Stimulated activated CD4-positive, alpha-beta T cell treated with anti-CD3 and anti-CD28 coated beads, TNF-alpha, amount 100 ng/mL, for 24 hours (primary cell): ENCODE measurements at regions not wholly inside any gene's neighbourhood (a gene's known extent, or its start where the extent isn't known, plus 50 kb on each side); places are given as distances from the start of the nearest gene placed in this dataset.

Experiments
- DNase-seq, 3 experiments: peaks; one replicate each; pipeline ENCODE4 v3.0.0-alpha.2; 2020; ENCODE audit warnings: low read depth in 3 of 3

DNA sequence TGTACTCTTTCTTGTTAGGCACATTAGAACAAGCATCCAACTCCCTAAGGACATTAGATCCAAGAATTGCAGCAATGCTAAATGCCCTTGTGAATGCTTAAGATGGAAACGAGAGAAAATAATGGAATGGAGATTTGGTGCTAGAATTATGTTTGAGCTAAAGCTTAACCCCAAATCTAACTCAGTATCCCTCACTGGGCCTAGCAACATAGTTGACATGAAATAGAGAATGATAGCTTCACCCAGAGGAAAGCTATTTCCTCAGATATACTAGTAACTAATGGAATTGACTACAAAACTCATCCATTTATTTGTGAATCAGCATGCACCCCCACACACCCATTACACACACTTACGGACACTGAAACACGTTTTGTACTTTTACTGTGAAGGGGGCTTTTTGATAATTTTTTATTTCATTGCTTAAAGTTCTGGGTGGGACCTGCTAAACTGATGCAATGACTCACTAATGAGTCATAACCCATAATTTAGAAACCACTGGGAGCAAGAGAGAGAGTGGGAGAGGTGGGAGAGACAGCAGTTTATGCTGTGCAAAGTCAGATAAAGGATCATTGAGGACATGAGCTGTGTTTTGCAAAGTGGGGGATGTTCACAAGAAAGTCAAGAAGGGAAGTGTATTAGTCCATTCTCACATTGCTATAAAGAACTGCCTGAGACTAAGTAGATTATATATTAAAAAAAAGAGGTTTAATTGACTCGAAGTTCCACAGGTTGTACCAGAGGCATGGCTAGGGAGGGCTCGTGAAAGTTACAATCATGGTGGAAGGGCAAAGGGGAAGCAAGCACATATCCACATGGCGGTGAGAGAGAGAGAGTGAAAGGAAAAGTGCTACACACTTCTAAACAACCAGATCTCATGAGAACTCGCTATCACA, 382.7 kb downstream of the SFMBT2 start:
- no peak for DNase-seq

DNA sequence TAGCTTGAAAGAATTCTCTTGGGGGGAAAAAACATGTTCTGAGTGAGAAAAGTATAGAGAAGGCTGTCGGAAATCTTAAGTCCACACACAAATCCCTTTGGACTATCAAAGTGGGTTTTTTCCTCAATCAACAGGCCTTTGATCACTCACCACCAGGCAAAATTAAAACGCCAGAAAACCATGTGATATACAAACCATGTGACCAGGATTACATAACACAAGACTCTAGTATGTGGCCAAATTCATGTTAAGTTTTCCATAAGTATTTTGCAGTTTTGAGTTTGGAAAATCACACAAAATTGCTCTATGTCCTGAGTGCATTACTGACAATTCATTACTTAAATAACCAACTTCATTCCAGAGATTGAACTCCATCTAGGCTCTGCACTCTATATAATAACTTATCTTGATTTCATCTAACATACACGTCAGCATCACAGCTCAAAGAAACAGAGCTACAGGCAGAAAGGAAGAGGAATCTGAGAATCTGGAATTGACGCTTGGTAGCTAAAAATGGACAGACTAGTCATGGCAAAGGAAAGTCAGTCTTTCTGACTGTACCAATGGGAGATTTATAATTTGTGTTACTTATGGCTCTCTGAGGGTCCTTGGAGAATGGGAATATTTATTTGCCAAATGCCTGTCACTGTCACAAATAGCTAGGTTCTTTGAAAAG, 383.5 kb downstream of the SFMBT2 start:
- no peak for DNase-seq

DNA sequence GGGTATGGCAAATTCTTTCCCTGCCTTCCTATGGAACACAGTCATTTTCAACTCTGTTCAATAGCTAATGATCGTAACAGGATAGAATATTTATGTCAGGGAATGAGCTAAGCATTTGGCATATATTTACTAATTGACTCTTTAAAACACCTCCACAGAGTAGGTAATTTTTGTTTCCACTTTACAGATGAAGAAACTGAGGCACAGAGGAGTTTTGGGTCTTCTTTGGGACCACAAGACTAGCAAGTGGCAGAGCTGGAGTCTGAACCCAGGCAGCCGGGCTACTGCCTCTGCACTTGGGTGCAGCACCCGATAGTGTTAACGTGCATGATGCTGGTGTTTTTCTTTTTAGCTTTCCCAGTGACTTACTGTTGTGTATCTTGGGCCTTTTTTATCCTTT, 384.0 kb downstream of the SFMBT2 start:
- no peak for DNase-seq

DNA sequence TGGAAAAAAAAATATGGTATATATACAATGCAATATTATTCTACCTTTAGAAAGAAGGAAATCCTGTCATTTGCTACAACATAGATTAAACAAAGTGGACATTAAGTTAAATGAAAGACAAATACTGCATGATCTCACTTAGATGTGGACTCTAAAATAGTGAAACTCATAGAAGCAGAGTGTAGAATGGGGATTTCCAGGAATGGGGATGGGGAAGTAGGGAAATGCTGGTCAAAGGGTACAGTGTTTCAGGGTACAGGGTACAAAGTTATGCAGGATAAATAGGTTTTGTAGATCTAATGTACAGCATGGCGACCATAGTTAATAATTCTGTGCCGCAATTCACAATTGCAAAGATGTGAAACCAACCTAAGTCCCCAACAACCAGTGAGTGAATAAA, 385.5 kb downstream of the SFMBT2 start:
- no peak for DNase-seq

DNA sequence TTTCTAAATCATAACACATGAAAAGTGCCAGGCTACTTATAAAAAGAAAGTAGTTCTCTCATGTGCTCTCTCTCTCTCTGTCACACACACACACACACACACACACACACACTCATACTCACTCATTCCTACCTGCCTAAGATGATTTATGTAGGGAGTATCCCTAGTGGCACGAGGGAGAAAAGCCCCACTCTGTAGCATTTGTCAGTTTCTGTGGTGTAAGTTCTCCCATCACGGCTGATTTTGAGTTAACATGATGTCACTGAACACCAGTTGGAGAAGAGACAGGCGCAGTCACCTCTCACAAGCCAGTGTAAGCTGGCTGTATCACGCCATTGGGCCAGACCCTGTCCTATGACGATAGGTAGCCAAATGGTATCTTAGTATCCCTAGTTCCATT, 395.4 kb downstream of the SFMBT2 start:
- no peak for DNase-seq

DNA sequence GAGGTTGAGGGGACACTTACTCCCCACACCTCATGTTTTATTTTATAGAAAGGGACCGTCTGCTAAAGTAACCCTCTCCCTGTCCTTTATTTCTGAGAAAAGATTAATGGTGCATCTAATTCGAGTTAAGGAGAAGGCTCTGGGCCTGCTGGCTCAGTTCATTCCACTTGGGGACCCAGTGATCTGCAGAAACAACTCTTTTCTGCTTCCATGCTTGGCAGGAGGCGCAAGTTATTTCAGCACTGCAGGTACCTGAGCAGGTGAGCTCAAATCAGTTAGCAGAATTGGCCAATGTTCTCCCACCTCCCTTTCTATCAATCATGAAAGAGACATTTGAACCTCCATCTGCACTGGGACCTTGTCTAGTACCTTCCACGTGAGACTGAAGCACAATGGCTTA, 396.1 kb downstream of the SFMBT2 start:
- DNase-seq = no peak

DNA sequence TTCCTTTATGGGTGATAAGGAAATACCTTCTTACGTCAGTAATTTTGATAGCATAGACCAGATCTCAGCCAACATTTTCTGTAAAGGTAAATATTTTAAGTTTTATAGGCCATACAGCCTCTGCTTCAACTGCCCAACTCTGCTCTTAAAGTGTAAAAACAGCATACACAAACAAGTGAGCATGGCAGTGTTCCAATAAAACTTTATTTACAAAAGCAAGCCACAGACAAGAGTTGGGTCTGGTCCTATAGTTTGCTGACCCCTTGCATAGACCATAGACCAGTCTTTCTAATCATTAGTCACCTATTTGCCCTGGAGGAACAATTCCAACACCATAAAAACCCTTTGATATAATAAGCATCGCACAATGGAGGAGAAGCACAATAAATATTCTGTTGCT, 398.8 kb downstream of the SFMBT2 start:
- DNase-seq = no peak

DNA sequence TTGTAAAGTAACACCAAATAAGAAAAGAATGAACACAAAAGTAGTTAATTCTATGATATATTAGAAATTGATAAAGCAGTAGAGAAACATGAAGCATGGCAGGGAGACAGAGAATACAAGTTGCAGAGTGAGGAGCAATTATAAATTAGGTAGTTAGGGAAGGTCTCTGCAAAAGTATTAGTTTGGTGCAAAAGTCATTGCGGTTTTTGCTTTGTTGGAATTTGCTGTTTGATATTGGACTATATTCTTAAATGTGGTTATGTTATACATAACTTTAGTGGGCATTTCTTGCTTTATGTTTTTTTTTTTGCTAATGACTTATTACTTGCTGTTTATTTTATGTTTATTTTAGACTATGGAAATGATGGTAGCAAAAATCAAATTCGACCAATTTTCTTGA, 402.2 kb downstream of the SFMBT2 start:
- DNase-seq = no peak

DNA sequence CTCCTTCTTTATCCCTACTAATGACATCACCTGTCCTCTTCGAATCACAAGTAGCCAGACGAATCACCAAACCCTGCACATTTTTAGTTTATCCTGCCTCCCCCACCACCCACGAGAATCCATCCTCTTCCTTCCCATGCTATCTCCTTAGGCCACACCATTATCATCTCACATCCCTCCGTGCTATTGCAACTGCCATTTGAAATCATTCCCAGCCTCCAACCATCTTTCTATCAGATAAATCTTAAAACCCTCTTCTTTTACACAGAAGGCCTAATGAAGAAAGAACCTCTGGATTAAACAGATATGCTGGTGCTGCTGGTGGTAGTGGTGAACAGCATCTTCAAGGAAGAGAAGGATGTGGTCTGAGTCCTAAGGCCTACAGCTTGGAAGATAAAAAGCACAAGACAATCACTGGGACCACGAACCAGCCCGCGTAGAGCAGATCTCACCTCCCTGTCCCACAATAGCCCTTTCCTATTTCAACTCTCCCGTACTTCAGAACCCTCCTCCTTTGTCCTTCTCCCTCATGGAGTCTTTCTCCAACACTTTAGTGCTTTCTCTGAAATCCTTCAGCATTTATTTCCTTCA, 403.1 kb downstream of the SFMBT2 start:
- no peak for DNase-seq

DNA sequence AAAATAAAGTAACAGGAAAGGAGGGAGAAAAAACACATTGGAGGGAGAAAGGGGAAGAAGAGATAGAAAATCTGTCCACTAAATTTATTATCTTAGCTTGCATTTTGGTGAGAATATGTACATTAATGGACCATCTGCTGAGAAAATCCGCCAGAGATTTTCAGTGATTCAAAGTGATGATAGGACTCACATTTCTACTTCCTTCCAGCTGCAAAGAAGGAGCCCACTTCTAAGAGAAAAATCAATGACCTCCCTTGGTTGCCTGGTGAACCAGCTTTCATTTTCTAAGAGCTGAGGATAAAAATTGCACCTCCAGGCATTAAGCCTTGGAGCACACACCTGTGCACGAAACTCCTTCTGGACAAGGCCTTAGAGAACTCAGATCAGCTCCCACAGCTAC, 404.3 kb downstream of the SFMBT2 start:
- no peak for DNase-seq

DNA sequence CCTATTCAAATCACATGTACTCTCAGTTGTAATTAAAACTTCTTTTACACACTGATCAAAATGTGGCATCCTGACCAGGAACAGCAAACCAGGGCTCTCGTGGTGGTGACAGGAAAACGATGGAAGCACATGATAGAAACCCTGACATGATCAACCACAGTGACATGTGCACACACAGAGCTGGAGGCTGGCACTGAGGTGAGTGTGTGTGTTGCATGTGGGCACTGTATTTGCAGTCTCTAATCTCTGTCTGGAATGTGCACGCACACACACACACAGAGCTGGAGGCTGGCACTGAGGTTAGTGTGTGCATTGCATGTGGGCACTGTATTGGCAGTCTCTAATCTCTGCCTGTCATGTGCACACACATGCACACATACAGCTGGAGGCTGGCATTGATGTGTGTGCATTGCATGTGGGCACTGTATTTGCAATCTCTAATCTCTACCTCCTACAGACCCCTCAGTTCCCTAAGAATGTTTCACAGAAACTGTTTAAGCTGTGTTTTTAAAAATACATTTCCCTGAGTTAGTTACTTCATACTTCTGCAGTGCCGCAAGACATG, 406.9 kb downstream of the SFMBT2 start:
- DNase-seq = no peak

DNA sequence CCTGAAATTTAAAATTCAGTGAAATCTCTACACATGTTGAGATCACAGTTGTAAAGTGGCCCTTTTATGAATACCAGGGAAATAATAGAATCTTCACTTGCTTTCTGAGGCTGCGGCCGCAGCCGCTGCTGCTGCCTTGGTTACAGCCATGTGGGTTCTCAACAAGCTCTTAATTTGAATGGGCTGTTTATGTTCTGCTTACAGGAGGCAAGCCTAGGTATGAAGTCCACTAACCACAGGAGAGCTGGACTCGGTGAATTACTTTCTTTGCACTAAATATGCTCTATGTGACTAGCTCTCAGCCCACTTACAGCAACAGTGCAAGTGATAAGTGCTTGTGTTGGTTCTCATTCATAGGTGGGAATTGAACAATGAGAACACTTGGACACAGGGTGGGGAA, 410.8 kb downstream of the SFMBT2 start:
- no peak for DNase-seq

DNA sequence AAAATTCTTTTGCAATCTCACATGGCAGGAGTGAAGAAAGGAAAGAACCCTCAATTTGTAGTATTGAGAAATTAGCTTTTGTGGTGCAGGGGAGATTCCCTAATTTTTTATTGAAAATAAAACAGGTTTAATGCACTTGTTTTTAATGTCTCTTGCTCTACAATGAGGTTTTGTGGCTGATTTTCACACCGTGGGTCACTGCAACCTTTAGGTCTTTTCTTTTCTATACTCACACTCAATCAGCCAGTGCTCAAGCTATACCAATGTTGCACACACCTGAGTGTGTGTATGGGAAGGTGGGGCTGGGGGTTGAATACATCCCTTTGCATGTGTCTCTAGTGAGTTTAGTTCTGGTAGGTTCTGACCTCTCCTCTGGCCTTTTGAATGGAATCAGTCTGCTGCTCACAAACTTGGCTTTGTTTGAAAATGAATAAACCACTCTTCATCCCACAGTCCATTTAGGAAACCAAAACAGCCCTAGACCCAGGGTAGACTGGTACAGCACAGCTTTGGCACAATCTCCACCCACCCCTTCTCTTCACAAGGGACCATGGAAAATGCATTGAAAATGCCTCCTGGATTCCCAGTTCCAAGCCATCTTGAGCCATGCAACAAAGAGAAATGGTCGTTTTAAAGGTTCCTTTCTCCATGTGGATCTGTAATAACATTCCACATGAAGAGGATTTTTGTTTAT, 411.5 kb downstream of the SFMBT2 start:
- no peak for DNase-seq

DNA sequence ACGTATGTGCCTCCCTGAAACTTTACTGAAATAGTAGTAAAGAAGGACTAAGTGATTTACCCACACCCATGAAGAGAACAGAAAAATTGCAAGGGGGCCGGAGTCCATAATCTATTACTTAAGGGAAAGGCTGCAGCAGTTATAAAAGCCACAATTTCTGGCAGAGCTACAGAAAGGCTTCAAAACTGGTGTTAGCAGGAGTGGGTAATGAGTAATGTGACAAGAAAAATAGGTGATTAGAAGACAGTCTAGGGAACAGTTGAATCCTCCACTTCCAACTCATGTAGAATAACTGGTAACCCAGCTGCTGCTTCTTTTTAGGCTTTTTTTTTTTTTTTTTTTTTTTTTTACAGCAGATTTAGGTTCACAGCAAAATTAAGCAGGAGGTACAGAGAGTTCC, 413.3 kb downstream of the SFMBT2 start:
- no peak for DNase-seq

DNA sequence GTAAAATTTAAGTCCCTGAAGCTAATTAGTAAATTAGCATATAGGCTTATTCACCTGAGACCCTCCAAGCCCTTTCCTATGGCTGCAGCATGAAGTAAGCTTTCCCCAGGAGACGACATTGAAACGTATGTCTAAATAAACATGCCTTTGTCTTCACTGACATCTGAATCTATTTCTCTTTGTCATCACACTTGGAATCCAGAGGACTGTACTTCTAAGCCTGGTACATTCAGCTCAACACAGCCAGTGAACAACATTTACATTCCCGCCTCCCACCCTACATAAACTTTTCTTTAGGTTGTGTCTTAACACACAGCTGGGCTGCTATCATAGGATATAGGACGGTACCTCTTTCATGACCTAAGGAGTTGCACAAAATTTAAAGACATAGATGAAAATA, 414.4 kb downstream of the SFMBT2 start:
- no peak for DNase-seq

DNA sequence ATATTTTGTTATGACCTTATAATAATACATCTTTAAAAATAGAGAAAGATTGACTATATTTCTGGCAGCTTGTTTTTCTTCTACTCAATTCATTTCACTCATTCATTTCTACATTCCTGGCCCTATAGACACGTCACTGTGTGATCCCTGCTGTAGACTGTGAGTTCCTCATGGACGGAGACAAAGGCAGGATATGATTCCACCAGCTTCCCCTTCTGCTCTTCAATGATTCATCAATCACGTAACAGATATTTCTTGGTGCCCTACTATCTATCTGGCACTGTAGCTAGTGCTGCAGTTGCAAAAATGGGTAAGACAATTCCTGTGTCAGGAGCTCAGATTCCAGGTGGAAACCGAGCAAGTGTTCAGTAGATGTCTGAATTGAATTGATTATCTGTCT, 415.0 kb downstream of the SFMBT2 start:
- DNase-seq = no peak

DNA sequence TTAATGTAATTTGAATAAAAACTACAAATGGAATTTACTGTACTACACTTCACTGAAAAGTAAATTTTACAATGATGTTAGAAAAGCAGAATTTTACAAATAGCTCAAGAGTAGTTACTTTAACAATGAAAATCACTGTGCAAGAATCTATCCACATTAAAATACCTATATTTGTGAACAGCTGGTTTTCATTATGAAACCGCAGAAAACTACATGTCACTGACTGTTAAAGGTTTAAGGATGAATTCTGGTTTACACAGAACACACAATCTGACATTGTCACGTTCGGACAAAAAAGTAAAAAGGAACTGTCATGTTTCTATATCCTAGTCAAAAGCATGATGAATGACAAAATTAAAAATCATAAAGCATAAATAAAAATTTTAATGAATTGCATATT, 415.3 kb upstream of the PRKCQ start:
- DNase-seq = no peak

DNA sequence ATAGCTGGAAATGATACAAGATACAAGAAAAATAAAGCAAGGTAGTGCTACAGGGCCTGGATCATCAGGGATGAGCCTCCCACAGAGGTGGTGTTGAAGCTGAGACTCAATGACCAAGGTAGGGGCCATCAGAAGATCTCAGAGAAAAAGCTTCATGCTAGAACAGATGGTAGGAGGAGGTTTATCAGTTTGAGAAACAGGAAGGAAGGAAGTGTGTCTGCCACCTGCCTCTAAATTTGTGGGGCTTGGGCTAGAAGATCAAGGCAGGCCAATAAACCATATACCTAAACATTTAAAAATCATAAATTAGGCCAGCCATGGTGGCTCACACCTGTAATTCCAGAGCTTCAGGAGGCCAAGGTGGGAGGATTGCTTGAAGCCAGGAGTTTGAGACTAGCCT, 410.8 kb upstream of the PRKCQ start:
- DNase-seq = no peak

DNA sequence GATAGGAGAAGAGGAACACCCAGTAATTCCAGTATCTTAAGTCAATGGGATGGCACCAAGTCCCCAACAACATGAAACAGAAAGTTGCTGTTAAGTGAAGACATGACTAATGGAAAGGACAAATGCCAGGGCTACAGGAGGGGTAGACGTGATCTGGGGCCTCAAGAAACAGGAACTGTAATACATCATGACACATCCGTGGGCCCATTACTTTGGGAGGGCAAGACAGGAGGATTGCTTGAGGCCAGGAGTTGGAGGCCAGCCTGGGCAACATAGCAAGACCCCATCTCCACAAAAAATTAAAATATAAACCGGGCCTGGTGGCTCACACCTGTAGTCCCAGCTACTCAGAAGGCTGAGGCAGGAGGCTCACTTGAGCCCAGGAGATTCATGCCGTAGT, 408.6 kb upstream of the PRKCQ start:
- DNase-seq = peak in 1 of 3 experiments; percentile 6

DNA sequence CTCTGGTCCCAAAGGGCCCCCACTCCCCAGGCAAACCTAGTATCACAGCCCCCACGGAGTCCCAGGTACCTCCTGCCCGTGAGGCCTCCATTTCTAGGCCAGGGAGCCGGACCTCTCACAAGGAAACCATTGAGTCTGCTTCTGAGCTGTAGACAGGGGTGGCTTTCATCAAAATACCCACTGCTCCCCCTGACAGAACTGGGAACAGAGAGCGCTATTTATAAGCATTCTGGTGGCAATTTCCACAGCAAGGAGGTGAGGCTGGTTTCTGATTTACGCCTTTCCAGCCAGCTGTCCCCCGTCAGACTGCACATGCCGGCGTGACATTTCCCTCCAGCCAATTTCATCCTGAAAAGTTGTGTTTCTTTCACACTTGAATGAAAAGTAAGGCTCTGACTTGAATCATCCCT, 407.5 kb upstream of the PRKCQ start:
- DNase-seq = no peak

DNA sequence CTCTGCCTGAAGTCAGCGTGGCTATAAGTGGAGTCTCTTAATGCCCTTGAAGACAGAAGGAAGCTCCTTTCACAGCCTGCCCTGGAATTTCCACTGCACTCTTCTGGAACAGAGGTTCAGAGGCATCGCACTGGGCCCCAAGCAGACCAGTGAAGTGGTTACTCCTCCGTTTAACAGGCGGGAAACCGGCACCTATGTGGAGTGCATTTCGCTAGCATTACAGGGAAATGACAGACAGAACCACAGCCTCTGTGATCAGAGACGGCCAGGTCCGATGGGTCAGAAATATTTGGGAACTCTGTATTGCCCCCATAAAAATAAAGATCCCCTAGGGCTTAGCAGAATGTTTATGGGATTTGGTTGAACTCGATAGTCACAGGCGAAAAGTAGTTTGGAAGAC, 406.9 kb upstream of the PRKCQ start:
- no peak for DNase-seq

DNA sequence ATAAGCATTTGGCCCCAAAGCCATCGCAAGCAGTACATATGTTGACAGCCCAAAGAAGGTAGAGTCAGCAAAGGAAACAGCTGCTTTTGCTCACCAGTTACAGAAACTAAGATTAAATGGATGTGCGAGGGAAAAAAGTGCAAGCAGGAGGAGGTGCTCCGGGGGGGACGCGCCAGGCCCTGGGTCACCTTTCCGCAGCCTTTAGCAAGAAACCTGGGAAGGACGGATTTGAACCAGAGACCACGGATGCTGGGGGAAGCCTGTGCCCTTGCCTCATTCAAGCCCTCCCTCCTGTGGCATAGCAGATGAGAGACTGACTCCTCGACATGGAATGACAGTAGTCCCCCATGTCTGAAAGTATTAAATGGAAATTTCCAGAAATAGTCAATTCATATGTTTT, 405.6 kb upstream of the PRKCQ start:
- DNase-seq = no peak
